ENCODE measurements at regions not wholly inside any gene's neighbourhood (a gene's known extent, or its start where the extent isn't known, plus 50 kb on each side); places are given as distances from the start of the nearest gene placed in this dataset.

DNA sequence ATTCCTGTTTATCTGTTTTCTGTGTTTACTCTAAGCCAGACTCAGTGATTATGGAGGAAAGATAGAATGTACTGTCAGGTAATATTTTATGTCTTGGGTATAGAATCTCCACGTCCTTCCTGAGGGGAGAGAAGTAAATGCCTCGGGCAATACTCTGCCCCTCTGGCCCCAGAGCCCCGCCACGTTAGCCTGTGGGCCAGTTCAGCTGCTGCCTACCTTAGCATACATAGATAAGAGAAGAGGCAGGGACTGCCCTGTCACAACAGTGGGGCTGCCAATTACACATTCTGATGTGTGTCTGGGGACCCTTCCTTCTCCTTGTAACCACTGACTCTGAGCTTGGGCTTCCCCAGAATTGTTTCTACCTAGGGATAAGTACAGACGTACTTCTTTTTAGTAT, 347.7 kb upstream of the ATP11B start:
- DNase-seq (ENCODE audit: low read depth in 2 of 3, low spot score in 2 of 3), result no peak

DNA sequence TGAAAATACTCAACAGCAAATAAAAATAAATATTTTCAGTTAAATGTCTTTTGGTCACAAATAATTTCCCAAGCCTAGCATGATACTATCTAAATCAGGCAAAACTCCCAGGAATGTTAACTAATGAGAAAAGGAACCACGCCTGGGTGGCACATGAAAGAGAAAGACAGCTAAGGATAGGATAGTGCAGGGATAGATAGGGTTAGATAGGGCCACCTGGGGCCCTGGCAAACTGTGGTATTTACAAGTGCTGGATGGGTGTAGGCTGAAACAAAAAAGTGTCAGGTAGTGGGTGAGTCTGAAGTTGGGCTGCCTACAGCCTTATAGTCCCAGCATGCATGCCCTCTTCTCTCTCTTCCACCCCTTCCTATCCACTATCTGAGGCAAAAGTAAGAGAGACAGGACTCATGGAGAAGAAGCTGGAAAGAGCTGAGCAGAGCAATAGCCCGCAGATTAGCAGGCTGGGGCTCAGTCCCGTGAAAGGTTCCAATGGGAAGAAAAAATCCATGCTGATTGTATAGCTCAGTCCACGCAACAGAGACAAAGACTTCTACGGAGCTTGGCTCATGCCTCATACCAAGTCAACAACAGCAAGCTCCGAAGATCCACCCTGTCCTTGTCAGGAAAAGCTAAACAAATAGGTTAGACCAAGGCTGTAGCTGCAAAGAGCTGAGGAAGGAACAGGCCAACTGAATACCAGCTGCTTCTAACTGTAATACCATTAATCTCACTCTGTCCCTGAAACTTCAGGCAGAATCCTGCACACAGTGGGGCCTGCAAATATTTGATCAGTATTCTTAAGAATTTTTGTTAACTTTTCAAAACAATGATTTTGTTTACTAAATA, 342.1 kb upstream of the ATP11B start:
- no peak for DNase-seq (ENCODE audit: low read depth in 2 of 3, low spot score in 2 of 3)

DNA sequence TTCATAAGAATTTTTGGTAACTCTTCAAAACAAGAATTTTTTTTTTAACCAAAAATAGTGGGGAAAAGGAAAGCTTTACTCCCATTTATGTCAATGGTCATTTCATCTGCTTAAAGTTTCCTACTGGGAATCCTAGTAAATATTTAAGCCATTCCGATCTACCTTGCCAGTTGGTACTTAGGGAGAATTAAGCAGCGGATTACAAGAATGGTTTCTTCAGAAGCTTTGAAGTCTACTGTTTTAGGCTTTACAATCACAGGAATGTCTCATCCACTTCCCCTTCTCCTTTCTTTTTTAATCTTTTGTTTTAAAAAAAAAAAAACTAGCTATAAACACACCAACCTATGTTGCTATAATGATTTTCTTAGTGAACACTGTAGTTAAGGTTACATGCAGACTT, 341.4 kb upstream of the ATP11B start:
- DNase-seq (ENCODE audit: low read depth in 2 of 3, low spot score in 2 of 3), result no peak

DNA sequence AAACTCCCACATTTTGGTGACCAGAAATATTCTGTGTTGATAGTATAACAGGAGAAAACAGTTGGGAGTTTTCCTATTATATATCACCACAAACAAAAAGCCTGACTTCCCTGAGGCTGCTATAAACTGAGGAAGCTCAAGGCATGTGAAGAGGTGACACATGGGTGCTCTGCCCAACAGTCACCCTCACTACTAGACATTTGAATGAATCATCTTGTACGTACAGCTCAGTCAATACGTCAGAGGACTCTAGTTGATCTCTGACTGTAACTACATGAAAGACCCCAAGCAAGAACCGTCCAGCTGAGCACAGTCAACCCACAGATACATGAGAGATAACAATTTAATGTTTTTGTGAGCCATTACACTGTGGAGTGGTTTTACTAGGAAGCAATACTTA, 338.3 kb upstream of the ATP11B start:
- DNase-seq (ENCODE audit: low read depth in 2 of 3, low spot score in 2 of 3), result no peak

DNA sequence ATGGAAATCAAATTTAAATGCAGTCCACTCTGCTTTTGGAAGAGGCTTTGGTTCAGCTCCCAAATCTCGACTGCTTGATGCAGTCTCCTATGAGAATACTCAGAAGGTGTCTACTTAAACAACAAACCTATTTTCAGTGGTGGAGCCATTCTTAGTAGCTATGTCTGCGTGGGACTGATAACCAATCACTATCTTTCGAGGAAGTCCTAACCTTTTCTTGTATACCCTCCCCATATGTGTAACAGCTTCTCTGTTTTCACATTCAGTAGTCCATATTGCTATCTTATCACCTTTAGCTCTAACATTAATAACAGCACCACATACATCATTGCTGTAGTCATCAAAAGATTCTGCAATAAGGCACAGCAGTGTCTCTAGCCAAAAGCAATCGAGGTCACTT, 333.0 kb upstream of the ATP11B start:
- DNase-seq (ENCODE audit: low read depth in 2 of 3, low spot score in 2 of 3), result no peak

DNA sequence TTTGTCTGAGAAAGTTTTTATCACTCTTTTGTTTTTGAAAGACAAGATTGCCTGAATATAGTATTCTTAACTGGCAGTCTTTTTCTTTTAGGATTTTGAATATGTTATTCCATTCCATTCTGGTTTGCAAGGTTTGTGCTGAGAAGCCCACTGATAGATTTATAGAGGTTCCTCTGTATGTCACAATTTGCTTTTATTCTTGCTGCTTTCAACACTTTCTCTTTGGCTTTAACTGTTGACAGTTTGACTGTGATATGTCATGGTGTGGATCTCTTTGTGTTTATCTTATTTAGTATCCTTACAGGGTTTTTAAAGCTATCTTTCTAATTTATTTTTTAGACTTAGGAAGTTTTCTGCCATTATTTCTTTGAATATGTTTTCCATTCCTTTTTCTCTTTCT, 331.2 kb upstream of the ATP11B start:
- no peak for DNase-seq (ENCODE audit: low read depth in 2 of 3, low spot score in 2 of 3)

DNA sequence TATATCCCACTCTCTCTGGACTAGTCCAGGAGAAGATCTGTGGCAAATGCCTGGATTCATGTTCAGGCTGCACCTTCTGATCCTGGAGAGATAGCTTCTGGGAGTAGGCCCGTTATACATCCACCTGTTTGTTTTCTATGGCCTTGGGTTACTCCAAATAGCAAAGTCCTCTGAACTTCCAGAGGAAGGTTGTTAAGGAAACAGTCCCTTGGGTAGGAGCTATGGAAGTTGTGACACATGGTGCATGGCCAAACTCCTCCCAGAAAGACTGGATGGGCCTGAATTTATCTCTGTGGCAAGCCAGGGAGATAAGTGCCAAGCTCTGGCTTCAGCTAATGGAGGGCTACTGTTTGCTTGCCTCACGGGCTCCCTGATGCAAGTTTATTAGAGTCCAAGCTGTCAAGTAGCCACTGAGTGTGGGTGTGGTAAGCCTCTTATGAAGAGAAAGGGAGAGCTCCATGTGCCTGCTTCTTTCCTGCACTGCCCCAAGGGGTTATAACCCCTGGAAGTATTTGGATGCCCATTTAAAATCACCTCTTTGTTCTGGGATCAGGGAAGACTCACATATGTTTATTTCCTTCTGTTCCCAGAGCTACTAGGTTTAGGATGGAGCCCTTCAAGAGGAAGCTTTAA, 328.7 kb upstream of the ATP11B start:
- no peak for DNase-seq (ENCODE audit: low read depth in 2 of 3, low spot score in 2 of 3)

DNA sequence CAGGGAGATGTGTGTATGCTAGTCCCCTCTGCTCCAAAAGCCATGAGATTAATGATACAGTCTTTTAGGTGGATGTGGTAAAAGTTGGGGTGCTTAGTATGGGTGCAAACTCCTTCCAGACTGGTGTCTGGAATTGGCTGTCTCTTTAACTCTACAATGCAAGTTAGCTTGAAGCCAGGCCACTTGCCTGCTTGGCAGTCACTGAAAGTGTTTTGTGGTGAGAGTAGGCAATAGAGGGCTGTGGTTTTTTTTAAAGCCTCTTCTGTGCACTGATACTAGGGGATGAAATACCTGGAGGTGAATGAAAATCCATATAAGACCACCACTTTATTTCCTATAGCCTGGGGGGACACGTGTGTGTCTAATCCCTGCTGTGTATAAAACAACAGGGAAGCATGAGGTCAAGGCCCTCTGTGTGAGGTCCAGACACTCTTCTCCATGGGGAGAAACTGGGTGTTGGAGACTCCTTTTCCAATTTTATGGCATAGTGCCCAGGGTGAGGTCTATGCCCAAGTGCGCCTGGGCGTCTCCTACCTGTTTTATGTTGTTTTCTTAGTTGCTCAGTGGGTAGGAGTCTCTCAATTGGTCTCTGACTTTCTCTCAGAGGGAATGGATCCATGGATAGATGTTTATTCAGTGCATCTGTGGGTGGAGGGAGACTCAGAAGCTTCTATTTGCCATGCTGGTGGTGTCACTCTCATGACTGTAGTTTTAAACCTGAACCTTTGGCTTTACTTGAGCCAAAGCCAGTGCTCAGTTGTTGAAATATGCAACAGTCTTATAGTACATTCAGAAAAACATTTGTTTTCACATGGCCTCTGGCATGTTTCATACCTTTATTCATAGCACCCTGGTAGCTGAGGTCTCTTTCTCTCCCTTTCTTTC, 327.8 kb upstream of the ATP11B start:
- DNase-seq (ENCODE audit: low read depth in 2 of 3, low spot score in 2 of 3), result no peak

DNA sequence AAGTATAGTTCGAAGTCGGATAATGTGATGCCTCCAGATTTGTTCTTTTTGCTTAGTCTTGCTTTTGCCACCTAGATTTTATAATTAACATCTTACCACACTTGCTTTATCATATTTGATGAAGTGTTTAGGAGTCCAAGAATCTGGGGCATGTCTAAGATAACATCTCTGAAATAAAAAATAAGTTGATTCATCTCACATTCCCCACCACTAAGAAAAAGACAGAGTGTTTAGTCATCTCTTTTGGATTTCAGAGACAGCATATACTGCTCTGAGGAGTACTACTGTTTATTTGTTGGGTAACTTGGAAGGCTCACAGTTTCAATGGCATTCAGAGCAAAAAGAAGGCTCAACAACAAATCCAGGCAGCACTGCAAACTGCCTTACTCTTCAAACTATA, 324.2 kb upstream of the ATP11B start:
- no peak for DNase-seq (ENCODE audit: low read depth in 2 of 3, low spot score in 2 of 3)

DNA sequence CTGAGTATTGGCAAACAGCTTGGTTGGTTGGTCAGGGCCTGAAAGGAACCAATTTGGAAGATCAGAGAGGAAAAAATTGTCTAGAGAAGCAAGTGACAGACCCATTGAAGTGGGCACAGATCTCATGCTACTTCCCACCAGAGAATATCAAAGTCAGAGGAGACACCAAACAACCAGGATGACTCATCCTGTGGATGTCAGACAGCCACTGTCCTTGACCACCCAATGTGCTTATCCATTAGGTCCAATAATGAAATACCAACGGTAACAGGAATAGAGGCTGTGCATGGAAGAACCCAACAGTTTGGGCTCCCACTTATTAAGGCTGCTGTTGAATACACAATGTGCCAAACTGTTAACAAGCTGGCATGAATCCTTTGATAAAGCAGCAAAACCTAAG, 323.1 kb upstream of the ATP11B start:
- no peak for DNase-seq (ENCODE audit: low read depth in 2 of 3, low spot score in 2 of 3)

DNA sequence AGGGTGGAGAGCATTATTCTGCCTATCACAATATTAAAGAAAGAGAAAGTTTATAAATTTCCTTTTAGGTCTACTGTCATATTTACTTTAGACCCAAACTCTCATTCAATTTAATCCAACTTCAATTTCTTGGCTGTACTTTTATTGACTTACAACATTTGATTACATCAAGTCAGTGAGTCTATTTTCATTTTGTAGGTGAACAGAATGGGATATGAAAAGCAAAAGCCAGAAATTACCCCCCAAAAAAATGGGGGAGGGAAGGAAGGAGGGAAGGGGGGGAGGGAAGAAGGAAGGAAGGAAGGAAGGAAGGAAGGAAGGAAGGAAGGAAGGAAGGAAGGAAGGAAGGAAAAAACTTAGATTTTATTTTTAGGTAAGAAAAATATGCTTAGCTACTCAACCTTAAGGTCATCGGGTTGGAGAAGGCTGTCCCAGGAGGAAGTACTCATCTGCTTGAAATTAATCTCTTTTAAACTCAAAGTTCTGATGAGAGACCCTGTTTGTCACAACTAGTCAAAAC, 320.1 kb upstream of the ATP11B start:
- DNase-seq (ENCODE audit: low read depth in 2 of 3, low spot score in 2 of 3), result no peak

DNA sequence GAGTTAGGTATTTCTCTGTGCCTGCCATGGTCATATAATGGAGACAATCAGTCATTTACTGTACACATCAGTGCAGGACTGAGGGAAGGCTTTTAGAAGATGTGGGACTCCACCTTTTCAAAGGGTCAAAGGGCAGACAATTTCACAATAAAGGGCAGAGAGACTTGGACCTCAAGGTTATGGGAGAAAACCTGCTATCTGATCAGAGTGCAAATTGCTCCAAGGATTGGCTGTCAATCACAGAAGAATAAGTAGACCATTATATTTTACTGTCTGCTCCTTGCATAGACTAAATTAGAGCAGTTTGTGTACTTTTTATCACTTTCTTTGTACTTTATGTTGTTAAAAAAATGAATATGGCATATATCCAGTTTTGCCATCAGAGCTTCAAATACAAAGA, 314.9 kb upstream of the ATP11B start:
- DNase-seq (ENCODE audit: low read depth in 2 of 3, low spot score in 2 of 3), result no peak

DNA sequence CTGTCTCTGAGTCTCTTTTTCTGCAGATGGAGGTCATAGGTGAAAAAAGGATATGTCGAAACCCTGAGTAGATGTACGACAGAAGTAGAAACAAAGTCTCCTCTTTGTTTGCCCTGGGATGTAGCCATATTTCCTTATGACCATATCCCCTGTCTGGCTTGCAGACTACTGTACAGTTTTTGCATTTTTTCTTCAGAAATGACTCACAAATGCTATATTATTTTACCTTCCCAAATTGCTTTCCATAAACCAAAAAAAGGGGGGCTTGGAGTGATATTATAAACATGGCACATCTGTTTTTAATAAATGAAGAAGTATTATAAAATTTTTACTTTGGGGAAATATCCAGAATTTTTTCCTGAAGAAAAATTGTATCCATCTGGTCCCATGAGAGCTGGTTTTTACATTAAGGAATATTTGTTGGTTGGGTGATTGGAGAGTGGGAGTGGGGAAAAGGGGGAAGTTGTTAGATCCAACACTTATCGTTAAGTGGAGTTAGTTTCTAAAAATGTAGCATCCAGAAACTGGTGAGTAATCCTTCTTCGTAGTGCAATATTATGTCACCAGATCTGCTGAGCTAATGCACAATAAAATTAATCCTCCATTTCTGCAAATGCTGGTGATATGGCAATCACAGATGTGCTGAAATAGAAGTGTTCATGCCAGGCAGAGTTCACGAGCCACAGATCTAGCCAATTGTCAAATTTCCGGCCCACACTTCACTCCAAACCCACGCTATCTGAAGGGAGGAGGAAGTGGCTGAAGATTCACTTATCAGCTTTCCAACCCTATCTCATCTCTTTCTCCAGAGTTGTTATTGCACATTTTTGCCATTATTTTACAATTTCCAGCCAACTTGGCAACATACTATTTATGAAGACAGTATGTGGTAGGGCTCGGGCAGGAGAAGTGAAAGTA, 313.6 kb upstream of the ATP11B start:
- DNase-seq (ENCODE audit: low read depth in 2 of 3, low spot score in 2 of 3), result no peak

DNA sequence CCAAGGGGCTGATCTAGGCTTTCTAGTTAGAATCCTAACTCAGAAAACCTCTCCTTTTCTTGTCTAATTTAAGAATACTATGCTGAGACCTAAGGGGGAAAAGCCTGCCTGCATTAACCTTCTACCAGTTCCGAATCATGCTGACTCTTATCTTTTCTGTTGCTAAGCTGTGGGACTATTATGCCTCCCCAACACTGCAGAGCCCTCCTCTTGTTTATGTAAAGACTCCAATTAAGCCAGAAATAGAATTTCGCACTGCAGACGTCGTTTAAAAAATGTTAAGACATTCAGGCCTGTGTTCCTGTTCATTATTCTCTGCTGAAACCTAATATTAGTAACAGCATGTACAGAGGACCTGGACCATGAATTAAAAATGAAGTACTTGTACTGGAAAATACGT, 310.6 kb upstream of the ATP11B start:
- no peak for DNase-seq (ENCODE audit: low read depth in 2 of 3, low spot score in 2 of 3)

DNA sequence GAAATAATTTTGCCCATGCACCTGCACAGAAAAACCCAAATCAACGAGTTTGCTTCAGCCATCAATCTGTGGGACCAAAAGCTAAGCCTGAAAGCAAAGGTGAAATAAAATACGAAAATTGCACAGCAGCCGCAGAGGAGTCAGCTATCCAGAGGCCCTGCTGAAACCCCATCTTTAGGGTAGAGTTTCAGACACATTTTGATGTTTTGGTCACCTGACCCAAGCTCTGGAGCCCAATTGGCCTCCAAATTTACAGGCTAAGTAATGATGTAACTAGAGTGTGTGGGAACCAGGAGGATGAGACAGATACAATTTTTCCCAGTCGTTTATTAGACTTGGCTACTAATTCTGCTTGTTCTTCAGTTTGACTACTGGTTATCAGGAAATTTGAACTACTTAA, 308.6 kb upstream of the ATP11B start:
- DNase-seq (ENCODE audit: low read depth in 2 of 3, low spot score in 2 of 3), result no peak

DNA sequence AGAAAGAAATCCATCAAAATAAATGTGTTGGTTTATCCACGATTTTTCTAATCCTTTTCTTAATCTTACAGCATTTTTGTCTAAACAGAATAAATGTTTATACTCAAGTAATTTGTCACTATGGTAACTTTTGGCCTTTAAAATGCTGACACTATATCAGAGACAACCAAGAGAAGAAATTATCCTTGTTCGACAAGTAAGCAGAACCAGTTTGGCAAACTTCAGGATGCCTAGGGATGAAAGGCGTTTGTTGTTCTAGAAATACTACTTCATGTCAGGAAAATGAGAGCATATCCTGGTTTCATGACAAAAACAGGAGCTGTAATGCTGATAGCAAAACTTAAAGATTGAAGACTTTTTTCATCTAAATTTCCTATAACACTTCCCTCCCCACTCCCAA, 308.0 kb upstream of the ATP11B start:
- no peak for DNase-seq (ENCODE audit: low read depth in 2 of 3, low spot score in 2 of 3)

DNA sequence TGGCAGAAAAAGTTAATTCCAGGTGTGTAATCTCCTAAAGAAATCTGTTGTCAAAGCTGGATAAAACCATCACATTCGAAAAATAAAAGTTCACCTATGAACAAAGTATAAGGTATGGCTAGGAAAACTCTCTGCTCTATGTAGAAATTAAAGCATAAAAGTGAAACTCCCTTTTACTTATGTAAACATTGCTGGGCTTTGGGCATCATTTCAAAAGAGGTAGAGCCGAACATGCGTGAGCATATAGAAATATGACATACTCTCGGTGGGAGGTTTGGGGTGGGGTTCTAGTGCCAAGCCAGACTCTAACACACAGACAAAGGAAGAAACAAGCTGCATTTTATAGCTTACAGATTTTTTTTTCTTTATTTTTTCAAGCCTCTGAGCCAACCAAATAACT, 306.8 kb upstream of the ATP11B start:
- no peak for DNase-seq (ENCODE audit: low read depth in 2 of 3, low spot score in 2 of 3)

DNA sequence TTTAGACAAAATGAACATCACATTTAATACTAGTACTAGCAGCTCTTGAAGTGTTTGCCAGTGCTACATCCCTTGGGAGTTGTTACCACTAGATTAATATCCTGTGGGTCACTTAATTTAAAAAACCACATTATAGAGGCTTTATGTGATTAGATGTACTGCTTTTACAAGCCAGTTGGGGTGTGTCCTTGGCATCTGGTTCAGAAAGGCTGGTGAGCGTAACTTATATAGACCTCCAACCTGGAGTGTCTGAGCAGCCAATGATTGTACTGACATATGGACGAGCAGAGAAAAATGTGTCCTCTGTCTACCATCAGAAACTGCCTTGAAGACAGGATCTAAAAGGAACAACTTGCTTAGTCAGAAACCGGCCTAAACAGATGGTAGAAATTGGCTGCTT, 306.2 kb upstream of the ATP11B start:
- DNase-seq (ENCODE audit: low read depth in 2 of 3, low spot score in 2 of 3), result no peak

DNA sequence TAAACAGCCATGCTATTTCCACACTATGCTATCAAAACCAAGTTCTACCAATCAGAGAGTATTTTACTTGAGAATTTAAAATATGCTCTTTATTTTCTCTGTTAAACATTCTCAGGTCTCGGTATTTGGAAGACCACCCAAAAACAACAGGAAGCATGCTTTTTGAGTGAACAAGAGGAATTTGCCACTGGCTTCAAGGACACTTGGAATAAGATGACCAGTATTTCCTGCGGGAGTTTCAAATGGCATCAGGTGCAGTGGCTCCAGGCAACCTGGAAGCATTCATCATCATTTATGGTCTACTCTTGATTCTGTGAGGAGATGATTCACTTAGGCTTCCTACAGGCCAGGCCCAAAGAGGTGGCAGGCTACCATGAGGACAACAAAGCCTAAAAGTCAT, 305.7 kb upstream of the ATP11B start:
- DNase-seq (ENCODE audit: low read depth in 2 of 3, low spot score in 2 of 3), result no peak

DNA sequence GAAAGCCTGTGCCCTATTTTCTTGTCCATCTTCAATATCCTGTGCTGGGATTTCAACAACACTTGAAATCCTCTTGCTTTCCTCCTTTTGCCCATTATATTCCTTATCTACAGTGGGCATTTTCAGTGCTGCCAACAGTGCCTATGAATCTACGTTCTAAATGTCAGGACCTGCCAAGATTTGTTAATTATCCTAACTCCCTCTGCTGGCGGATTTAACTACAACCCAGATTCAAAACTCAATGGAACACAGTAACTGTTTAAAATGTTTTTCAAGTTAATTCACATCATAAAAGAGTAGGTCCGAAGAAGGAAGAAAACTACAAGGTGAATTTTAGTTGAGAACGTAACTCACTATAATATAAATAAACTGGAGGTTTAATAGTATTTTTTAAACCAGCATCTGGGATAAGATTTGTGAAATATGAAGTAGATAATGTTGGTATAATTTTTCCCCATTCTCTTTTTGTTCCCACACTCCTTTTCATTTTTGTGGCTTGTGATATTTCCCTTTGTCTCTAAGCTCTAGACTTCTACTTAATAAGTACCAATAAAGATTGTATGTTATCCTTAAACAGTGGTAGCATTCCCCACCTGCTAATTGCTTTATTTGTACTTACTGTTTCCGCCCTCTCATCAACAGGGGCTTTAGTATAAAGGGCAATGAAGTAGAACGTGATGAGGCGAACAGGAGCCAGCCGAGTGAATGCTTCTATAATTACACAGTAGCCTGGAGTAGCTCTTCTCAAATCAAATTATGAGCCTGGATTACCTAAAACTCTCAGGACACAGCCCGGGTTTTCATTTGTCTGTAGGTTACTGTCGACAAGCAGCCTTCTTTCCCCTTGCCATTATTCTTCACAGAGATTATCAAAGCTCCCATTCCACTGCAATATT, 302.5 kb upstream of the ATP11B start:
- DNase-seq (ENCODE audit: low read depth in 2 of 3, low spot score in 2 of 3), result no peak
